ENCODE measurements at regions not wholly inside any gene's neighbourhood (a gene's known extent, or its start where the extent isn't known, plus 50 kb on each side); places are given as distances from the start of the nearest gene placed in this dataset.

DNA sequence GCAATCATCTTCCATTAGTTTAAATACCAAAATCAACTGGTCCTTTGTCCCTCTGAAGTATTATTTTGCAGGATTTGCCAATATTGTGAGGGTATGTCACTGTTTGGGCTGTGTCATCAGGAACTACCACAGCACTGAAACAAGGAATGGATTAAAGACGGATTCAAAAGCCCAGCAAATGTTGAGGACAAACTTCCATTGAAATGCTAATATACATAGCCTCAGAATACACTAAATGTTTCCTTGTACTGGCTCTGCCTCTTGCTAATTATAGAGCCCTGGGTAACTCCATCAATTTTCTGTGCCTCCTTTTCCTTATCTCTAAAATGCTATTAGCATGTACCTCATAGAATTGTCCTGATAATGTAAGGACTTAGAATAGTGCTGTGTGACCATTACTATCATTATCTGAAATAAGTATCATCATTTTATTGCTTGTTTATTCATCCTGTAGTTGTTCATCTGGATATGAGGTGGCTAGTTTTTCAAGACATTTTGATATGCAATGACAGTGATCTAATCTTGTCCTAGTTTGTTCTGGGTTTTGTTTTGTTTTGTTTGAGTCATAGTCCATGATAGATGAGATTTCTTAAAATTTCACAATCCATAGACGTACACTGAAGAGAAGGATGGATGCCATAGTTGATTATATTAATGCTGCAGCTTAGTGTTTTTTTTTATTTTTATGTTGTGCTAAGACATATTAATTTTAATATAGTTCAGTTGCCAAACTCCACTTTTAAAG is 333.4 kb upstream of the KCNH7 start:
- H3K4me3 ChIP-seq = no peak overlapping the region
- DNase-seq (no peak), ATAC-seq (no peak)
- H3K27me3 ChIP-seq = no peaks in the 10 kb centered on the region
- TF ChIP-seq, protein P1, sequence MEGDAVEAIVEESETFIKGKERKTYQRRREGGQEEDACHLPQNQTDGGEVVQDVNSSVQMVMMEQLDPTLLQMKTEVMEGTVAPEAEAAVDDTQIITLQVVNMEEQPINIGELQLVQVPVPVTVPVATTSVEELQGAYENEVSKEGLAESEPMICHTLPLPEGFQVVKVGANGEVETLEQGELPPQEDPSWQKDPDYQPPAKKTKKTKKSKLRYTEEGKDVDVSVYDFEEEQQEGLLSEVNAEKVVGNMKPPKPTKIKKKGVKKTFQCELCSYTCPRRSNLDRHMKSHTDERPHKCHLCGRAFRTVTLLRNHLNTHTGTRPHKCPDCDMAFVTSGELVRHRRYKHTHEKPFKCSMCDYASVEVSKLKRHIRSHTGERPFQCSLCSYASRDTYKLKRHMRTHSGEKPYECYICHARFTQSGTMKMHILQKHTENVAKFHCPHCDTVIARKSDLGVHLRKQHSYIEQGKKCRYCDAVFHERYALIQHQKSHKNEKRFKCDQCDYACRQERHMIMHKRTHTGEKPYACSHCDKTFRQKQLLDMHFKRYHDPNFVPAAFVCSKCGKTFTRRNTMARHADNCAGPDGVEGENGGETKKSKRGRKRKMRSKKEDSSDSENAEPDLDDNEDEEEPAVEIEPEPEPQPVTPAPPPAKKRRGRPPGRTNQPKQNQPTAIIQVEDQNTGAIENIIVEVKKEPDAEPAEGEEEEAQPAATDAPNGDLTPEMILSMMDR (IDR thresholded peaks at IDR 0.05) = no peak
- no peaks in the 10 kb centered on the region for H3K4me1 ChIP-seq
- H3K36me3 ChIP-seq = no peaks in the 10 kb centered on the region
- H3K9me3 ChIP-seq = no peaks in the 10 kb centered on the region
- intact Hi-C loops (cut with DNase I) = no loop called here
- H3K27ac ChIP-seq = no peak overlapping the region

DNA sequence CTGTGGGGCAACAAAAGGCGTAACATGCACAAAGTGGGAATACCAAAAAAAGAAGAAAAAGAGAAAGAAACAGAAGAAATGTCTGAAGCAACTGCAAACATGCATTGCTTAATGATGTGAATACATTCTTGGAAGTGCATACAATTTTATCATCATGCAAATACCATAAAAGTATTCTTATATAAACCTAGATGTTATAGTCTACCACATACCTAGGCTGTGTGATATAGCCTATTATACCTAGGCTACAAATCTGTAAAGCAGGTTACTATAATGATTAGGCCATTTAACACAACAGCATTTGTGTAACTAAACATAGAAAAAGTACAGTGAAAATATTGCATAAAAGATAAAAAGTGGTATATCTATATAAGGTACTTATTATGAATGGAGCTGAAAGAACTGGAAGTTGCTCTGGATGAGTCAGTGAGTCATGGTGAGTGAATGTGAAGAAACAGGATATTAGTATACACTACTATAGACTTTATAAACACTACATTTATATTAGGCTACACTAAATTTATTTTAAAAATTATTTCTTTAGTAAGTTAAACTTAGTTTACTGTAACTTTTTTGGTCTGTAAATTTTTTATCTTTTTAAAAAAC is 319.4 kb upstream of the KCNH7 start:
- no peak overlapping the region for H3K4me3 ChIP-seq
- TF ChIP-seq, protein P1 (IDR thresholded peaks at IDR 0.05) = no peak
- intact Hi-C loops (cut with DNase I) = no loop called here
- no peak overlapping the region for H3K27ac ChIP-seq
- no peaks in the 10 kb centered on the region for H3K9me3 ChIP-seq
- no peaks in the 10 kb centered on the region for H3K27me3 ChIP-seq
- ATAC-seq (no peak), DNase-seq (no peak)
- no peaks in the 10 kb centered on the region for H3K4me1 ChIP-seq
- no peaks in the 10 kb centered on the region for H3K36me3 ChIP-seq

DNA sequence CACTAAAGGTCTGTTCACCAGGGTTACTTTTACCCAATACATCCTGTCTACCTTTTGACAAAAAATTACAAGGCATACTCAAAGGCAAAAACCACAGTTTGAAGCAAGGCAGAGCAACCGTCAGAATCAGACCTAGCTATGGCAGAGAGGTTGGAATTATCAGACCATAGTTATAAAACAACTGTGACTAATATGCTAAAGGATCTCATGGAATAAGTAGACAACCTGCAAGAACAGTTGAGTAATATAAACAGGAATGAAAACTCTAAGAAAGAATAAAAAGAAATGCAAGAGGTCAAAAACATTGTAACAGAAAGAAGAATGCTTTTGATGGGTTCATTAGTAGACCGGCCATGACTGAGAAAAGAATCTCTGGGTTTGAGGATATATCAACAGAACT is 318.8 kb upstream of the KCNH7 start:
- intact Hi-C loops (cut with DNase I) = no loop called here
- H3K4me1 ChIP-seq = no peaks in the 10 kb centered on the region
- H3K4me3 ChIP-seq = no peak overlapping the region
- no peak overlapping the region for H3K27ac ChIP-seq
- TF ChIP-seq, protein P1 (IDR thresholded peaks at IDR 0.05) = no peak
- DNase-seq = no peak
- no peaks in the 10 kb centered on the region for H3K36me3 ChIP-seq
- H3K27me3 ChIP-seq = no peaks in the 10 kb centered on the region
- ATAC-seq = no peak
- H3K9me3 ChIP-seq = no peaks in the 10 kb centered on the region

DNA sequence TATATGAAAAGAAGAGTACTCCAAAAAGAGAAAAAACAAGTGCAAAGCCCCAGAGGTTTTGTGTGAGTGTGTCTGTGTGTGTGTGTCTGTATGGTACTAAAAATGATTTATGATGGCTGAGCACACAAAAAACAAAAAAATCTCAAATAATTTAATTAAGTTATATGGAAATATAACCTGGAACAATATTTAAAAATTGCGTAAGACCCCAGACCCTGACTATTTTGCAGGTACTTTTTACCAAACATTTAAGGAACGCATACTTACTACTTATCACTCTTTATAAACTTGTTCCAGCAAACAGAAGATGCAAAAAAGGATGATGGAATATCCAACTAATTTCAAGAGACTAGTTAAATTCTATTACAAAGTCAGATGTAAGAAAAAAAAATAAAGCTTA is 317.4 kb upstream of the KCNH7 start:
- Histone ChIP-seq H3K4me3 (no peak overlapping the region), H3K9me3 (no peaks in the 10 kb centered on the region), H3K27ac (no peak overlapping the region), H3K27me3 (no peaks in the 10 kb centered on the region), H3K36me3 (no peaks in the 10 kb centered on the region), H3K4me1 (no peaks in the 10 kb centered on the region)
- intact Hi-C loops (cut with DNase I) = no loop called here
- no peak for DNase-seq
- no peak for ATAC-seq
- TF ChIP-seq, protein P1 (IDR thresholded peaks at IDR 0.05) = no peak

DNA sequence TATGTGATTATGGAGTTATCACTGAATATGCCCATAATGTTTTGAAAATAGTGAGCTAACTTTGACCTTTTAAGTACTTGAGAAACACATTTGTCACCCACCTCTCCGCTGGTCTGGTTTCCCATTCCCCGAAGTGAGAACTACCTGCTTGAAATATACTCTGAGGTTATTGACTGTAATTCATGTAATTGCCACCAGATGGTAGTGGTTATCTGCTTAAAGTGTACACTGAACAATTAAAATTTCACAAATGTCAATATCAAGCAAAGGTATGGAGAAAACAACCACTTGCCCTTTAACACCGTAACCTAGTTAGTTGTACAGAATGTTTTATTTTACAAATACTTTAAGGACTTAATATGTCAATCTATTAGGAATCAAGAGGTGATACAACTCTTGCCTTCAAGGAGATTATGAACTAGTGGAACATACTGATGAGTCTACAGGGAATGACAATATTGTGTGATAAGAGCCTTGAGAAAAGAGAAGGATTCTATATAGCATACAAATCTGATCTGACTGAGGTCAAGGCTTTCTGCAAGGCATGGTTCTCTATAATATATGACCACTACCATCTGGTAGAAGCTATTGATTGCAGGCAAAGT is 316.8 kb upstream of the KCNH7 start:
- TF ChIP-seq, protein P1 (IDR thresholded peaks at IDR 0.05) = peak; percentile 29 to 49
- ATAC-seq = peak; percentile 72

More for the DNA sequence above, 316.8 kb upstream of the KCNH7 start:
- Histone ChIP-seq H3K4me3 (no peak overlapping the region), H3K27ac (no peak overlapping the region), H3K9me3 (no peaks in the 10 kb centered on the region), H3K36me3 (no peaks in the 10 kb centered on the region), H3K4me1 (no peaks in the 10 kb centered on the region), H3K27me3 (no peaks in the 10 kb centered on the region)
- peak in 2 of 4 donors; percentile 2 to 13 for DNase-seq
- intact Hi-C loops (cut with DNase I) = no loop called here
